IMR-90 (cell line): ENCODE measurements at regions not wholly inside any gene's neighbourhood (a gene's known extent, or its start where the extent isn't known, plus 50 kb on each side); places are given as distances from the start of the nearest gene placed in this dataset.

Source experiments
- ATAC-seq: fragments of 200-7000 bp; cut with Tn5 transposase; 2 replicates; pipeline ENCODE4 v1.9.1; 2020; ENCODE audit warnings: low read depth, mild to moderate bottlenecking, moderate library complexity
- BruUV-seq: library from RNA; stranded (reverse); fragments of 400-500 nt; replicated peaks from 2 replicates; lab custom pipeline; 2021; lab: Mats Ljungman, UMichigan
- CTCF ChIA-PET: fragments of 300-600 bp; formaldehyde crosslinking; extraction: SDS; loops from one replicate; lab custom pipeline; 2021; ENCODE audit warnings: antibody characterized with exemption; lab: Yijun Ruan, JAX
- POLR2A ChIA-PET: fragments of 300-600 bp; sonication (Branson Sonifier 250); formaldehyde crosslinking; loops from one replicate; lab custom pipeline; 2022; ENCODE audit warnings: antibody characterized with exemption; ENCODE audit not compliant: unreplicated experiment; lab: Charles Lee
- DNase-seq: peaks from one replicate; pipeline ENCODE4 v3.0.0; 2013
- H2AFZ ChIP-seq: replicated peaks from 2 replicates; pipeline ENCODE3; 2013; ENCODE audit warnings: low read length, mild to moderate bottlenecking; ENCODE audit not compliant: poor library complexity
- H2AK5ac ChIP-seq: 2 replicates; pipeline ENCODE4 v1.6.1; 2013; ENCODE audit warnings: low read depth, low read length, inconsistent platforms
- H2AK9ac ChIP-seq: replicated peaks from 2 replicates; pipeline ENCODE3; 2013; ENCODE audit warnings: mild to moderate bottlenecking, low read depth, low read length, moderate library complexity; ENCODE audit not compliant: poor library complexity
- H2BK120ac ChIP-seq: 2 replicates; pipeline ENCODE4 v1.6.1; 2013; ENCODE audit warnings: low read depth, low read length, inconsistent platforms
- H2BK15ac ChIP-seq: 3 replicates; pipeline ENCODE4 v1.6.1; 2013; ENCODE audit warnings: low read depth, low read length, inconsistent platforms
- H2BK20ac ChIP-seq: 2 replicates; pipeline ENCODE4 v1.6.1; 2013; ENCODE audit warnings: low read depth, mild to moderate bottlenecking, inconsistent platforms, low read length, moderate library complexity
- H2BK5ac ChIP-seq: 2 replicates; pipeline ENCODE4 v1.6.1; 2013; ENCODE audit warnings: mild to moderate bottlenecking, low read depth, low read length, inconsistent platforms; ENCODE audit not compliant: poor library complexity, severe bottlenecking
- H3K14ac ChIP-seq: replicated peaks from 2 replicates; pipeline ENCODE4 v1.6.1; 2013; ENCODE audit warnings: low read depth, low read length, inconsistent platforms
- H3K18ac ChIP-seq: 2 replicates; pipeline ENCODE4 v1.6.1; 2013; ENCODE audit warnings: low read depth, low read length, control low read depth
- H3K23ac ChIP-seq: 2 replicates; pipeline ENCODE4 v1.6.1; 2013; ENCODE audit warnings: low read depth, low read length, inconsistent platforms
- H3K27ac ChIP-seq: 2 replicates; pipeline ENCODE4 v1.5.1; 2013; ENCODE audit warnings: mild to moderate bottlenecking, control low read depth, low read length; ENCODE audit not compliant: insufficient read depth
- H3K27me3 ChIP-seq: 2 replicates; pipeline ENCODE4 v1.6.1; 2013; ENCODE audit warnings: low read length; ENCODE audit not compliant: control insufficient read depth, insufficient read depth
- H3K36me3 ChIP-seq: 2 replicates; pipeline ENCODE4 v1.6.1; 2013; ENCODE audit warnings: low read length, mixed read lengths; ENCODE audit not compliant: control insufficient read depth, insufficient read depth
- H3K4ac ChIP-seq: 2 replicates; pipeline ENCODE4 v1.6.1; 2013; ENCODE audit warnings: low read depth, low read length, inconsistent platforms
- H3K4me1 ChIP-seq: 2 replicates; pipeline ENCODE4 v1.6.1; 2013; ENCODE audit warnings: low read length, mixed read lengths; ENCODE audit not compliant: control insufficient read depth, insufficient read depth
- H3K4me2 ChIP-seq: 2 replicates; pipeline ENCODE4 v1.6.1; 2013; ENCODE audit warnings: low read depth, mild to moderate bottlenecking, control low read depth, low read length, moderate library complexity
- H3K4me3 ChIP-seq: 2 replicates; pipeline ENCODE4 v1.5.1; 2013; ENCODE audit warnings: low read depth, mild to moderate bottlenecking, control low read depth, low read length, moderate library complexity; ENCODE audit not compliant: insufficient read depth
- H3K56ac ChIP-seq: 2 replicates; pipeline ENCODE4 v1.6.1; 2013; ENCODE audit warnings: low read length, inconsistent platforms; ENCODE audit not compliant: insufficient read depth; ENCODE audit errors: extremely low read depth
- H3K79me1 ChIP-seq, 2 experiments: 2 replicates each; pipeline ENCODE4 v1.6.1; 2013; ENCODE audit warnings: low read length in 2 of 2, inconsistent platforms in 1 of 2, low read depth in 1 of 2
- H3K9ac ChIP-seq: 2 replicates; pipeline ENCODE4 v1.6.1; 2013; ENCODE audit warnings: low read depth, low read length, control low read depth
- H3K9me1 ChIP-seq: 2 replicates; pipeline ENCODE4 v1.6.1; 2013; ENCODE audit warnings: low read length, inconsistent platforms; ENCODE audit not compliant: insufficient read depth
- H3K9me3 ChIP-seq: 2 replicates; pipeline ENCODE4 v1.6.1; 2013; ENCODE audit warnings: low read length; ENCODE audit not compliant: control insufficient read depth, insufficient read depth
- H4K20me1 ChIP-seq: 2 replicates; pipeline ENCODE4 v1.6.1; 2013; ENCODE audit warnings: low read length, inconsistent platforms; ENCODE audit not compliant: insufficient read depth
- H4K5ac ChIP-seq: 2 replicates; pipeline ENCODE4 v1.6.1; 2013; ENCODE audit warnings: mild to moderate bottlenecking, low read depth, low read length, control low read depth
- H4K8ac ChIP-seq, 2 experiments: 2 replicates each; pipeline ENCODE4 v1.6.1; 2013; ENCODE audit warnings: low read depth in 2 of 2, low read length in 2 of 2, control low read depth in 1 of 2, inconsistent platforms in 1 of 2
- H4K91ac ChIP-seq: 2 replicates; pipeline ENCODE4 v1.6.1; 2013; ENCODE audit warnings: low read depth, low read length, inconsistent platforms; ENCODE audit not compliant: insufficient read depth
- CEBPB ChIP-seq: IDR thresholded peaks from 2 replicates; pipeline ENCODE4 v1.6.1; 2012; ENCODE audit warnings: low read depth, low read length, improper control_type of control experiment
- CHD1 ChIP-seq: IDR thresholded peaks from 2 replicates; pipeline ENCODE4 v1.6.1; 2012; ENCODE audit warnings: low read depth, low read length, improper control_type of control experiment
- FOS ChIP-seq: fragments of 150-350 bp; IDR thresholded peaks from 2 replicates; pipeline ENCODE4 v1.6.1; 2016; ENCODE audit warnings: low read depth, low read length
- MAZ ChIP-seq: IDR thresholded peaks from 2 replicates; pipeline ENCODE4 v1.6.1; 2012; ENCODE audit warnings: low read depth, mild to moderate bottlenecking, low read length, improper control_type of control experiment, moderate library complexity, borderline replicate concordance
- MXI1 ChIP-seq: IDR thresholded peaks from 2 replicates; pipeline ENCODE4 v1.6.1; 2012; ENCODE audit warnings: low read depth, mild to moderate bottlenecking, low read length, moderate library complexity, borderline replicate concordance
- NFE2L2 ChIP-seq: fragments of 150-350 bp; IDR thresholded peaks from 2 replicates; pipeline ENCODE4 v1.6.1; 2016; ENCODE audit warnings: low read depth, mild to moderate bottlenecking, low read length
- RCOR1 ChIP-seq: IDR thresholded peaks from 2 replicates; pipeline ENCODE4 v1.6.1; 2012; ENCODE audit warnings: mild to moderate bottlenecking, low read length, improper control_type of control experiment; ENCODE audit not compliant: insufficient replicate concordance
- SMC3 ChIP-seq: fragments of 150-350 bp; IDR thresholded peaks from 2 replicates; pipeline ENCODE4 v1.6.1; 2016; ENCODE audit warnings: low read depth, mild to moderate bottlenecking, antibody characterized with exemption, low read length, moderate library complexity
- USF2 ChIP-seq: fragments of 150-350 bp; IDR thresholded peaks from 2 replicates; pipeline ENCODE4 v1.6.1; 2017; ENCODE audit warnings: mild to moderate bottlenecking, antibody characterized with exemption, low read length, low read depth
- WGBS, 2 experiments: methylation state at CpG; one replicate each; pipeline versions ENCODE4 v1.1.5 to v1.1.7; 2013; ENCODE audit warnings: missing lambda C conversion rate in 2 of 2; ENCODE audit not compliant: insufficient read length in 1 of 2; ENCODE audit errors: extremely low coverage in 2 of 2; 5-methylcytosine and 5-hydroxymethylcytosine counted together
- dilution Hi-C: fragments of 300-500 bp; cut with HindIII; formaldehyde crosslinking; loops from one replicate; pipeline ENCODE4 v1.14.3; 2018; ENCODE audit warnings: low sequenced_read_pairs; ENCODE audit not compliant: unreplicated experiment
- in situ Hi-C: fragments of 300-500 bp; cut with MboI; formaldehyde crosslinking; loops from 3 replicates; pipeline ENCODE4 v1.14.3; 2019; ENCODE audit warnings: low sequenced_read_pairs, inconsistent platforms, mixed read lengths
- intact Hi-C: fragments of 100-400 bp; cut with micrococcal nuclease; formaldehyde crosslinking; loops from 2 replicates; pipeline ENCODE4 v1.10.0; 2022
- TF ChIP-seq, protein P1 (sequence below): conservative IDR thresholded peaks from 2 replicates; pipeline ENCODE4 v1.5.1; 2012; ENCODE audit warnings: mild to moderate bottlenecking, low read depth, low read length, improper control_type of control experiment
- TF ChIP-seq, protein P2 (sequence below): fragments of 150-350 bp; IDR thresholded peaks from 2 replicates; pipeline ENCODE4 v1.6.1; 2016; ENCODE audit warnings: low read depth, mild to moderate bottlenecking, low read length, moderate library complexity, borderline replicate concordance

DNA sequence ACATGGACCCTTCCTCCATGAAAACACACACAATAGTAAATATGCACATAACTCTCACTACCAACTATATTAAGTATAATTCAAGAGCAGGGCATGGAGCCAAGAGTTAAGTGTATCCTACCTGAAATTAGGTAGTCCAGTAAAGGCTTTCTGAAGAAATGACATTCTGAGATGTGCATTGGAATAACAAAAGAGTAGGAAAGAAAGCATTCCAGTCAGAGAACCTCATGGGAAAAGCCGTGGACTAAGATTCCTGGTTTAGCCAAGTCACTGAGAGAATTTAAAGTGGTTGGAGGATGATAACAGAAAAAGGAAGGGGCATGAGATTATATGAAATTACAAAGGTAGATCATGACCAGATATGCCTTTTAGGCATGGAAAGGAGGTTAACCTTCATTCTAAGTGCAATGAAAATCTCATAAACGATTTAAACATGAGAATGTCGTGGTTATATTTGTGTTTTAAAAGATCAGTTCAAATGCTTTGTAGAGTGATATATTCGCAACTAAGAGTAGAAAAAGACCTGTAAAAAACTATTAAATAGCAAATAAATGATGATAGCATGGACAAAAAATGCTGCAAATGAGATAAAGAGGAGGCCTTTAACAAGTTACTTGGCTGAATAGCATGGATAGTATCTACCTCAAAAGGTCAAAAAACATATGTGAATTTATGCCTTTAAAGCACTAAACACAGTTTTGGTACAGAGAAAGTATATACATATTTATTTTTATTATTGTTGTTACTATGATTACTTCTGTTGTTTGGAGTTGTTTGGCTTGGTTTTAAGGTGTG lies 767.4 kb upstream of the GHITM start:
- H4K91ac ChIP-seq, result no peak overlapping the region
- no CpG with 5 or more reads among the region's 4 CpGs for WGBS, 2 experiments

More for the DNA sequence above, 767.4 kb upstream of the GHITM start:
- intact Hi-C loops (no loop called here), dilution Hi-C loops (no loop called here), in situ Hi-C loops (no loop called here)
- Histone ChIP-seq H3K14ac (no peak overlapping the region), H4K20me1 (no peaks in the 10 kb centered on the region), H4K8ac (no peak overlapping the region), H3K79me1 (no peaks in the 10 kb centered on the region), H3K4me2 (no peak overlapping the region), H2BK15ac (no peak overlapping the region), H3K4ac (no peak overlapping the region), H2BK120ac (no peak overlapping the region), H2AFZ (no peak overlapping the region), H3K4me1 (no peaks in the 10 kb centered on the region), H3K9me1 (no peaks in the 10 kb centered on the region), H2AK5ac (no peak overlapping the region), H3K27ac (no peak overlapping the region), H3K36me3 (no peaks in the 10 kb centered on the region), H3K56ac (no peak overlapping the region), H3K4me3 (no peak overlapping the region), H2BK5ac (no peak overlapping the region), H2AK9ac (no peak overlapping the region), H3K18ac (no peak overlapping the region), H3K27me3 (no peaks in the 10 kb centered on the region), H3K23ac (no peak overlapping the region), H3K9ac (no peak overlapping the region), H2BK20ac (no peak overlapping the region), H4K5ac (no peak overlapping the region), H3K9me3 (peaks cover 7% of the 10 kb centered on the region; the same call in 1 of the 2 replicates)
- ATAC-seq, result no peak
- ChIA-PET CTCF (no interaction called here), POLR2A (no interaction called here)
- no TSS peak for BruUV-seq
- DNase-seq, result no peak
- TF ChIP-seq CEBPB (no peak), FOS (no peak), CHD1 (no peak), NFE2L2 (no peak), MAZ (no peak), USF2 (no peak), MXI1 (no peak), RCOR1 (no peak), SMC3 (no peak)
- TF ChIP-seq, protein P1, sequence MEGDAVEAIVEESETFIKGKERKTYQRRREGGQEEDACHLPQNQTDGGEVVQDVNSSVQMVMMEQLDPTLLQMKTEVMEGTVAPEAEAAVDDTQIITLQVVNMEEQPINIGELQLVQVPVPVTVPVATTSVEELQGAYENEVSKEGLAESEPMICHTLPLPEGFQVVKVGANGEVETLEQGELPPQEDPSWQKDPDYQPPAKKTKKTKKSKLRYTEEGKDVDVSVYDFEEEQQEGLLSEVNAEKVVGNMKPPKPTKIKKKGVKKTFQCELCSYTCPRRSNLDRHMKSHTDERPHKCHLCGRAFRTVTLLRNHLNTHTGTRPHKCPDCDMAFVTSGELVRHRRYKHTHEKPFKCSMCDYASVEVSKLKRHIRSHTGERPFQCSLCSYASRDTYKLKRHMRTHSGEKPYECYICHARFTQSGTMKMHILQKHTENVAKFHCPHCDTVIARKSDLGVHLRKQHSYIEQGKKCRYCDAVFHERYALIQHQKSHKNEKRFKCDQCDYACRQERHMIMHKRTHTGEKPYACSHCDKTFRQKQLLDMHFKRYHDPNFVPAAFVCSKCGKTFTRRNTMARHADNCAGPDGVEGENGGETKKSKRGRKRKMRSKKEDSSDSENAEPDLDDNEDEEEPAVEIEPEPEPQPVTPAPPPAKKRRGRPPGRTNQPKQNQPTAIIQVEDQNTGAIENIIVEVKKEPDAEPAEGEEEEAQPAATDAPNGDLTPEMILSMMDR, result no peak
- TF ChIP-seq, protein P2, sequence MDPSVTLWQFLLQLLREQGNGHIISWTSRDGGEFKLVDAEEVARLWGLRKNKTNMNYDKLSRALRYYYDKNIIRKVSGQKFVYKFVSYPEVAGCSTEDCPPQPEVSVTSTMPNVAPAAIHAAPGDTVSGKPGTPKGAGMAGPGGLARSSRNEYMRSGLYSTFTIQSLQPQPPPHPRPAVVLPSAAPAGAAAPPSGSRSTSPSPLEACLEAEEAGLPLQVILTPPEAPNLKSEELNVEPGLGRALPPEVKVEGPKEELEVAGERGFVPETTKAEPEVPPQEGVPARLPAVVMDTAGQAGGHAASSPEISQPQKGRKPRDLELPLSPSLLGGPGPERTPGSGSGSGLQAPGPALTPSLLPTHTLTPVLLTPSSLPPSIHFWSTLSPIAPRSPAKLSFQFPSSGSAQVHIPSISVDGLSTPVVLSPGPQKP, result no peak
